Osteoblast (primary cell): ENCODE measurements at regions not wholly inside any gene's neighbourhood (a gene's known extent, or its start where the extent isn't known, plus 50 kb on each side); places are given as distances from the start of the nearest gene placed in this dataset.

ENCODE experiments used
- DNase-seq: peaks from one replicate; pipeline ENCODE4 v3.0.0; 2011; ENCODE audit warnings: low spot score, mixed read lengths; ENCODE audit not compliant: insufficient read length; ENCODE audit errors: missing footprints
- H2AFZ ChIP-seq: 2 replicates; pipeline ENCODE4 v1.6.0; 2011; ENCODE audit warnings: mild to moderate bottlenecking, low read length
- H3K27ac ChIP-seq: 2 replicates; pipeline ENCODE4 v1.5.1; 2011; ENCODE audit warnings: mild to moderate bottlenecking, low read depth, low read length, moderate library complexity
- H3K27me3 ChIP-seq: 2 replicates; pipeline ENCODE4 v1.6.0; 2012; ENCODE audit warnings: mild to moderate bottlenecking, control low read depth, inconsistent platforms, low read length, moderate library complexity; ENCODE audit not compliant: insufficient read depth
- H3K36me3 ChIP-seq: 2 replicates; pipeline ENCODE4 v1.5.1; 2011; ENCODE audit warnings: mild to moderate bottlenecking, low read length, control low read depth, moderate library complexity; ENCODE audit not compliant: insufficient read depth
- H3K4me1 ChIP-seq: 2 replicates; pipeline ENCODE4 v1.5.1; 2011; ENCODE audit warnings: mild to moderate bottlenecking, low read length, control low read depth, moderate library complexity; ENCODE audit not compliant: insufficient read depth
- H3K4me2 ChIP-seq: 2 replicates; pipeline ENCODE4 v1.6.0; 2011; ENCODE audit warnings: mild to moderate bottlenecking, low read length; ENCODE audit not compliant: insufficient read depth
- H3K4me3 ChIP-seq: fragments of 200-600 bp; sonication (generic); 3 replicates; pipeline ENCODE4 v1.5.1; 2012; ENCODE audit warnings: mild to moderate bottlenecking, low read length, inconsistent platforms; ENCODE audit not compliant: insufficient read depth
- H3K79me2 ChIP-seq: 2 replicates; pipeline ENCODE4 v1.6.0; 2012; ENCODE audit warnings: mild to moderate bottlenecking, low read length, control low read depth, inconsistent platforms; ENCODE audit not compliant: insufficient read depth
- H3K9me3 ChIP-seq: 2 replicates; pipeline ENCODE4 v1.5.1; 2011; ENCODE audit warnings: low read depth, low read length, control low read depth
- H4K20me1 ChIP-seq: 2 replicates; pipeline ENCODE4 v1.6.0; 2012; ENCODE audit warnings: mild to moderate bottlenecking, low read length, control low read depth; ENCODE audit not compliant: insufficient read depth
- TF ChIP-seq, protein P1 (sequence below): IDR thresholded peaks from 2 replicates; pipeline ENCODE4 v1.5.1; 2011; ENCODE audit warnings: mild to moderate bottlenecking, low read depth, low read length, moderate library complexity; ENCODE audit errors: extremely low read depth

DNA sequence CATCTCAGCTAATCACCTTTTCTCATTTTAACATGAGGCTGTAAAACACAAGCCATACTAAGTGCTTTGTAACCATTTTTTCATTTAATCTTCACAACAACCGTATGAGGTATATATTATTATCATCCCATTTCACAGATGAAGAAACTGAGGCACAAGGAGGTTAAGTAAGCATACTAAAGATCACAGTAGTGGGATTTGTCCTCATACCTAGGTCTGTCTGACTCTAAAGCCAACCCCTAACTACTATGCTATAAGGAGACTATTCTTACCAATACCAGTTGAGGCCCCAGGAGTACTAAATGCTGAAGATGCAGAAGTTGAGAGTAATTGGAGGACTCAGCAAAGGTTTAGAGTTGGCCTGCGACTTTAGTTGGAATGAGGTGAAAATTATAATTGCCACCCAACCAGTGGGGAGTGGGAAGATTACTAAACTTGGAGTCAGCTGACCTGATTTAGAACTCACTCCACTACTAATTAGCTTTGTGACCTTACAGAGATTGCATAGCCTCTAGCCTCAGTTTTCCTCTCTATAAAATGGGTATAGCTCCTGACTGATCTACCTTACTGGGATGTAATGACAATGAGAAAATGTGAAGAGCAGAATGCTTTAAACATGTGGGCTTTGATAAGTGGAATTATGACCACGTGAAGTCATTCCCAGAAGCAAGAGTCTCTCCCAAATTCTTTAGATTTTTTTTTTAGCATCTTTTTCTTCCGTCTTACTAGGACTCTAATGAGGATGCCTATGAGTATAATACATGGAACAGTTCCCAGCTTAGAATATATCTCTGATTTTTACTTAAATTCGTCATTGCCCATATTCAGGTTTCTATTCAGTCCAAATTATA, 85.8 kb upstream of the IPO9 start:
- peak; percentile 66 for DNase-seq
- Histone ChIP-seq H2AFZ (no peak overlapping the region), H3K4me2 (no peak overlapping the region), H4K20me1 (peaks cover 43% of the 10 kb centered on the region), H3K79me2 (peaks cover 89% of the 10 kb centered on the region), H3K36me3 (peaks cover 41% of the 10 kb centered on the region), H3K4me1 (peaks cover 69% of the 10 kb centered on the region), H3K9me3 (no peaks in the 10 kb centered on the region), H3K27me3 (no peaks in the 10 kb centered on the region), H3K27ac (peak overlapping the region; percentile 49), H3K4me3 (no peak overlapping the region)
- TF ChIP-seq, protein P1, sequence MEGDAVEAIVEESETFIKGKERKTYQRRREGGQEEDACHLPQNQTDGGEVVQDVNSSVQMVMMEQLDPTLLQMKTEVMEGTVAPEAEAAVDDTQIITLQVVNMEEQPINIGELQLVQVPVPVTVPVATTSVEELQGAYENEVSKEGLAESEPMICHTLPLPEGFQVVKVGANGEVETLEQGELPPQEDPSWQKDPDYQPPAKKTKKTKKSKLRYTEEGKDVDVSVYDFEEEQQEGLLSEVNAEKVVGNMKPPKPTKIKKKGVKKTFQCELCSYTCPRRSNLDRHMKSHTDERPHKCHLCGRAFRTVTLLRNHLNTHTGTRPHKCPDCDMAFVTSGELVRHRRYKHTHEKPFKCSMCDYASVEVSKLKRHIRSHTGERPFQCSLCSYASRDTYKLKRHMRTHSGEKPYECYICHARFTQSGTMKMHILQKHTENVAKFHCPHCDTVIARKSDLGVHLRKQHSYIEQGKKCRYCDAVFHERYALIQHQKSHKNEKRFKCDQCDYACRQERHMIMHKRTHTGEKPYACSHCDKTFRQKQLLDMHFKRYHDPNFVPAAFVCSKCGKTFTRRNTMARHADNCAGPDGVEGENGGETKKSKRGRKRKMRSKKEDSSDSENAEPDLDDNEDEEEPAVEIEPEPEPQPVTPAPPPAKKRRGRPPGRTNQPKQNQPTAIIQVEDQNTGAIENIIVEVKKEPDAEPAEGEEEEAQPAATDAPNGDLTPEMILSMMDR = no peak

DNA sequence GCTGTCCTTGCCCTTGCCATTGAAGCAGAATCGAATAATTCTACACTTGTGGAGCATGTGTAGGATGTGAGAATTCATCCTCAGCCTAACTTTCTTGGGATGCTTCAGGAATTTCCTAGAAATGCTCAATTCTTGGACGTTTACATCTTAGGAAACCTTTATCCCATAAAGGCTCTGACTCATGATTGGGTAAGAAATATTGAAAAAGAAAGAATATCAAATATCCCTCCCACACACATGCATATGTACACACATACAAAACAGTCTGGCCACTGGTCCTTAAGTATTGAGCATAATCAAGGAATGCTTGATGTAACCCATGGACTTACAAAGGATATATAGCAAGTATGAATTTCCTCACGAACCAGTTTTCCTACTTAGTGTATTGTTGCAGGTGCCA, 83.9 kb upstream of the IPO9 start:
- Histone ChIP-seq H3K4me2 (no peak overlapping the region), H3K27me3 (no peaks in the 10 kb centered on the region), H3K4me1 (peaks cover 74% of the 10 kb centered on the region), H4K20me1 (peaks cover 30% of the 10 kb centered on the region), H3K27ac (peak overlapping the region; percentile 57), H3K79me2 (peaks cover 86% of the 10 kb centered on the region), H3K9me3 (no peaks in the 10 kb centered on the region), H3K4me3 (no peak overlapping the region), H2AFZ (no peak overlapping the region), H3K36me3 (peaks cover 33% of the 10 kb centered on the region)
- TF ChIP-seq, protein P1 = no peak
- peak; percentile 87 for DNase-seq

DNA sequence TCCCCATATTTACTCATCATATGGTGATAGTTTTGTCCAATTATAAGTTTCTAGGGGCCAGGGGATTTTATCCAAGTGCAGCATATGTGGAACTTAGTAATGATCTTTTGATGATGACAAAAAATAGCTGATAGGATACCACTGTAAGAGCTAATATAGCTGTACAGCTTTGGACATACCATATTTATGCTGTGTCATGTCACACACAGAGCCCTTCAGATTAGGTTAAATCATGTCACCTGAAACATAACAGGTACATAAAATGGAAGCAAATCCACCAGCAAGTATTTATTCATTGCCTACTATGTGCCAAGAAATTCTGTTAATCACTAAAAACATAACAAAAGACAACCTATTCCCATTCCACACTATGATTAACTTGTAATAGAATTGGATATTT, 82.8 kb upstream of the IPO9 start:
- H3K9me3 ChIP-seq = no peaks in the 10 kb centered on the region
- H4K20me1 ChIP-seq = peaks cover 30% of the 10 kb centered on the region
- TF ChIP-seq, protein P1 = no peak
- H3K4me3 ChIP-seq = no peak overlapping the region
- no peak overlapping the region for H2AFZ ChIP-seq
- H3K4me2 ChIP-seq = no peak overlapping the region
- no peak for DNase-seq
- H3K79me2 ChIP-seq = peaks cover 83% of the 10 kb centered on the region
- H3K27ac ChIP-seq = peak overlapping the region; percentile 93
- H3K36me3 ChIP-seq = peaks cover 31% of the 10 kb centered on the region
- H3K27me3 ChIP-seq = no peaks in the 10 kb centered on the region
- peaks cover 83% of the 10 kb centered on the region for H3K4me1 ChIP-seq

DNA sequence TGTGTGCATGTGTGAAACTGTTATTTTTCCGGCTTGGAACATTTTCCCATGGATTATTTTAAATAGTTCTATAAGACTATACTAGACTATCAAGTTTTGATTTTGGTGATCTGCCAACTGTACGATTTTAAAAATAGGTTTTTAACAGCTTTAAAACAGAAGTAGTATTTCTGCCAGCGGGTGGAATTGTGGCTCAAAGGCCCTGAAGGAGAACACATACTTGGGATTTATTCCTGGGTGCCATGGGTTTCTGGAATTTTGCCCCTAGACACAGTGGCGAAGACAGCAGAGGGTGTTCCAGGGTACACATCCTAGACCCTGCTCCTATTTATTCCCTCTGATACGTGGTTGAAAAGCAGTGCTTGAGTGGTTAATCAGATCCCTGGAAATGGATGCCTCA, 81.7 kb upstream of the IPO9 start:
- Histone ChIP-seq H3K27ac (peak overlapping the region; percentile 93), H3K79me2 (peaks cover 83% of the 10 kb centered on the region), H3K4me1 (peaks cover 83% of the 10 kb centered on the region), H3K27me3 (no peaks in the 10 kb centered on the region), H4K20me1 (peaks cover 20% of the 10 kb centered on the region), H3K9me3 (no peaks in the 10 kb centered on the region), H3K4me3 (no peak overlapping the region), H3K4me2 (no peak overlapping the region), H3K36me3 (peaks cover 29% of the 10 kb centered on the region), H2AFZ (no peak overlapping the region)
- TF ChIP-seq, protein P1 = no peak
- no peak for DNase-seq
